Head of caudate nucleus (tissue), 42 donors: ENCODE measurements at regions not wholly inside any gene's neighbourhood (a gene's known extent, or its start where the extent isn't known, plus 50 kb on each side); places are given as distances from the start of the nearest gene placed in this dataset.

ENCODE experiments used
- DNase-seq, 42 donors: peaks; one replicate each; pipeline versions ENCODE4 v3.0.0 to v3.0.0-alpha.2; 2020 to 2021; ENCODE audit warnings: mixed read lengths in 7 of 42
- intact Hi-C: fragments of 100-400 bp; cut with DNase I; formaldehyde crosslinking; loops from one replicate; pipeline ENCODE4 v1.15.0; 2022

DNA sequence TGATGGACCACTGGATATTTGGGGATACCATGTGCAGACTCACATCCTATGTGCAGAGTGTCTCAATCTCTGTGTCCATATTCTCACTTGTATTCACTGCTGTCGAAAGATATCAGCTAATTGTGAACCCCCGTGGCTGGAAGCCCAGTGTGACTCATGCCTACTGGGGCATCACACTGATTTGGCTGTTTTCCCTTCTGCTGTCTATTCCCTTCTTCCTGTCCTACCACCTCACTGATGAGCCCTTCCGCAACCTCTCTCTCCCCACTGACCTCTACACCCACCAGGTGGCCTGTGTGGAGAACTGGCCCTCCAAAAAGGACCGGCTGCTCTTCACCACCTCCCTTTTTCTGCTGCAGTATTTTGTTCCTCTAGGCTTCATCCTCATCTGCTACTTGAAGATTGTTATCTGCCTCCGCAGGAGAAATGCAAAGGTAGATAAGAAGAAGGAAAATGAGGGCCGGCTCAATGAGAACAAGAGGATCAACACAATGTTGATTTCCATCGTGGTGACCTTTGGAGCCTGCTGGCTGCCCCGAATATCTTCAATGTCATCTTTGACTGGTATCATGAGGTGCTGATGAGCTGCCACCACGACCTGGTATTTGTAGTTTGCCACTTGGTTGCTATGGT, 54.5 kb upstream of the HNRNPA0 start:
- intact Hi-C loops, result no loop called here

DNA sequence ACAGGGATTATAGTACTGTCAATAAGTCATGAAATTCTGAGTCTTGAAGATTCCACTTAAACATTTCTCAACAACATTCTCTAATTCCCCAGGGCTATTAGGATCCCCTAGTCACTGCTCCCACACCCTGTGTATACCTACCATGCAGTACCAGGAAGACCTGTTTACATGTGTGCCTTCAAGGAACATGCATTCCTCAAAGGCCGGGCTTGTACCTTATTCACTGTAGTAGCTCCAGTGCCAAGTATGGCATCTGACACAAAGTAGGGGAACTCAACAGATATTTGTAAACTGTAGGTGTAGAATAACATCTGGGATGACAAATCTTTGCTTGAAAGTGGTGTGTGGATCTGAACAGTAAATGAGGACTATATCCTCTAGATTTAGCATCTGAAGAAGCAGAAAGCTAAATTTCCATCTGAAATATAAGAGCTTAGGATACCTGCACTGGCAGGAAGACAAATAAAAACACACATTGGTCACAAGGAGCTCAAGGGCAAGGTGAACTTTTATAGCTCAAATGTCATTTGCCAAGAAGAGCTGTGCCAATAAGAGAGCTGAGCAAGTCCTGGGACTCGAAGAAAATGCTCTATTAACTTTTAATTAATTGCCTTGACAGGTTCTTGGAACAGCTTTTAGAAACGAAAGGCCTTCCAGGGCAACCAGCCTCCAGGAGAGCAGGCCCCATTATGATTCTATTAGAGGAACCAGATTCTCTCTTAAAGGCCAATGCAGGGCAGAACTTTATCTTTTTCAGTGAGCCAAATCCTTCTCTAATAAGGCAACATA, 52.3 kb upstream of the MYOT start:
- intact Hi-C loops, result no loop called here
- peak in 4 of 42 donors; percentile 9 to 24 (median 14) for DNase-seq

More for the DNA sequence above, 54.5 kb upstream of the HNRNPA0 start:
- peak in 34 of 42 donors; percentile 13 to 85 (median 42) for DNase-seq
